GM18498 (cell line): ENCODE measurements at regions not wholly inside any gene's neighbourhood (a gene's known extent, or its start where the extent isn't known, plus 50 kb on each side); places are given as distances from the start of the nearest gene placed in this dataset.
A peak's percentile ranks its signal among the peaks of the same experiment; 100 is the strongest.

Source experiments
- ATAC-seq: cut with Tn5 transposase; IDR thresholded peaks from one replicate; pipeline ENCODE4 v1.9.1; 2021; ENCODE audit warnings: mild to moderate bottlenecking, moderate library complexity; ENCODE audit not compliant: unreplicated experiment

GRCh38 chr7:142379201-142379885, 121.5 kb upstream of the PRSS58 start:
- no peak for ATAC-seq

- ATAC-seq: no peak
These were observed 119.7 kb upstream of the PRSS58 start for GRCh38 chr7:142377567-142377966.

GRCh38 chr7:142376356-142376997, 118.6 kb upstream of the PRSS58 start:
- ATAC-seq: no peak

- no peak for ATAC-seq
These were observed 118.0 kb upstream of the PRSS58 start for GRCh38 chr7:142375710-142376313.

- no peak for ATAC-seq
These were observed 114.9 kb upstream of the PRSS58 start for GRCh38 chr7:142372727-142373126.

- ATAC-seq: no peak
These were observed 113.9 kb upstream of the PRSS58 start for GRCh38 chr7:142371586-142372377.

GRCh38 chr7:142365410-142365842, 107.6 kb upstream of the PRSS58 start:
- ATAC-seq: no peak

- no peak for ATAC-seq
These were observed 106.7 kb upstream of the PRSS58 start for GRCh38 chr7:142364551-142364950.

GRCh38 chr7:142362349-142362748, 104.5 kb upstream of the PRSS58 start:
- no peak for ATAC-seq

- ATAC-seq: no peak
These were observed 101.9 kb upstream of the PRSS58 start for GRCh38 chr7:142359694-142360279.

- peak; percentile 84 for ATAC-seq
These were observed 100.2 kb upstream of the PRSS58 start for GRCh38 chr7:142357953-142358520.

GRCh38 chr7:142356166-142356565, 98.3 kb upstream of the PRSS58 start:
- no peak for ATAC-seq

GRCh38 chr7:142355328-142355727, 97.5 kb upstream of the PRSS58 start:
- no peak for ATAC-seq

GRCh38 chr7:142353147-142354060, 95.5 kb upstream of the PRSS58 start:
- ATAC-seq: no peak

GRCh38 chr7:142352543-142352942, 94.7 kb upstream of the PRSS58 start:
- no peak for ATAC-seq

GRCh38 chr7:142351145-142351544, 93.3 kb upstream of the PRSS58 start:
- no peak for ATAC-seq

GRCh38 chr7:142349670-142350405, 92.0 kb upstream of the PRSS58 start:
- ATAC-seq: no peak

- no peak for ATAC-seq
These were observed 91.1 kb upstream of the PRSS58 start for GRCh38 chr7:142348921-142349405.

GRCh38 chr7:142348100-142348499, 90.2 kb upstream of the PRSS58 start:
- no peak for ATAC-seq
